ENCODE measurements at regions not wholly inside any gene's neighbourhood (a gene's known extent, or its start where the extent isn't known, plus 50 kb on each side); places are given as distances from the start of the nearest gene placed in this dataset.

DNA sequence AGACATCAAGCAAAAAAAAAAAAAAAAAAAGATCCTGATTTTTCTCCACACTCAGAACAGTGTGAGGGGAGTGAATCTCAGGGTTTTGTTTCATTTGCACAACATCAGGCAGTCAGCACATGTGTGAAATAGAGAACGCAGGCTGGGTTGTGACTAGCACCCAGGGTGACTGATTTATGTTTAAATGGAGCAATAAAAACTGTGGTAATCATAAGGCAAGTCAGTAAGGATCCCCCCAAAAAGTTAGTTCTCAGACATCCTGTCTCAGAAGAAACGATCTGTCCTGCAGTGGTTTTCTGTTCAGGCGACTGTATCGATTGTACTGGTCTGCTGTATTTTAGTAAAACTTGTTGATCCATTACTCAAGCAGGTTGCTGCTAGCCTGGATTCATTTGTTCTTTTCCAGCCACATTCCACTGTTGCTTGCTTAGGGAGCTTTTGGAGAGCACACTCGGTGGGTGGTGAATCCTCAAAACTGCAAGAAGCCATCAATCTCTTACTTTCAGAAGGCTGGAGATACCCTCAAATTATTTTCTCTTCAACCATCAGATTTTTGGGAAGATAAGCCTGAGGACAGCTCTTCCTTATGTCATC, 107.1 kb downstream of the DACT1 start:
- Histone ChIP-seq H4K20me1 (ENCODE audit: control insufficient read depth, insufficient read depth, low read depth, low read length) (no peaks in the 10 kb centered on the region), H3K4me1 (ENCODE audit: control insufficient read depth, low read length) (no peaks in the 10 kb centered on the region), H3K9me2 (replicated peaks; ENCODE audit: control insufficient read depth, low read length) (no peaks in the 10 kb centered on the region), H3K4me2 (ENCODE audit: low read length) (no peak overlapping the region), H3K9me3 (ENCODE audit: control insufficient read depth, insufficient read depth, low read length) (no peaks in the 10 kb centered on the region), H3K36me3 (ENCODE audit: control insufficient read depth, low read length) (no peaks in the 10 kb centered on the region), H3K27ac (ENCODE audit: low read depth, low read length) (no peak overlapping the region), H3K27me3 (ENCODE audit: control insufficient read depth, low read length) (no peaks in the 10 kb centered on the region), H3F3A (ENCODE audit: control insufficient read depth, insufficient read depth) (no peaks in the 10 kb centered on the region), H3K4me3 (ENCODE audit: low read length) (no peak overlapping the region), H3K79me2 (ENCODE audit: control insufficient read depth, low read length) (no peaks in the 10 kb centered on the region)
- TF ChIP-seq, protein P1, sequence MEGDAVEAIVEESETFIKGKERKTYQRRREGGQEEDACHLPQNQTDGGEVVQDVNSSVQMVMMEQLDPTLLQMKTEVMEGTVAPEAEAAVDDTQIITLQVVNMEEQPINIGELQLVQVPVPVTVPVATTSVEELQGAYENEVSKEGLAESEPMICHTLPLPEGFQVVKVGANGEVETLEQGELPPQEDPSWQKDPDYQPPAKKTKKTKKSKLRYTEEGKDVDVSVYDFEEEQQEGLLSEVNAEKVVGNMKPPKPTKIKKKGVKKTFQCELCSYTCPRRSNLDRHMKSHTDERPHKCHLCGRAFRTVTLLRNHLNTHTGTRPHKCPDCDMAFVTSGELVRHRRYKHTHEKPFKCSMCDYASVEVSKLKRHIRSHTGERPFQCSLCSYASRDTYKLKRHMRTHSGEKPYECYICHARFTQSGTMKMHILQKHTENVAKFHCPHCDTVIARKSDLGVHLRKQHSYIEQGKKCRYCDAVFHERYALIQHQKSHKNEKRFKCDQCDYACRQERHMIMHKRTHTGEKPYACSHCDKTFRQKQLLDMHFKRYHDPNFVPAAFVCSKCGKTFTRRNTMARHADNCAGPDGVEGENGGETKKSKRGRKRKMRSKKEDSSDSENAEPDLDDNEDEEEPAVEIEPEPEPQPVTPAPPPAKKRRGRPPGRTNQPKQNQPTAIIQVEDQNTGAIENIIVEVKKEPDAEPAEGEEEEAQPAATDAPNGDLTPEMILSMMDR (IDR thresholded peaks at IDR 0.05; ENCODE audit: low read depth, low read length, poor library complexity, severe bottlenecking): no peak
- no peak for TF ChIP-seq EZH2phosphoT487 (IDR thresholded peaks at IDR 0.05; ENCODE audit: borderline replicate concordance, low read length)

DNA sequence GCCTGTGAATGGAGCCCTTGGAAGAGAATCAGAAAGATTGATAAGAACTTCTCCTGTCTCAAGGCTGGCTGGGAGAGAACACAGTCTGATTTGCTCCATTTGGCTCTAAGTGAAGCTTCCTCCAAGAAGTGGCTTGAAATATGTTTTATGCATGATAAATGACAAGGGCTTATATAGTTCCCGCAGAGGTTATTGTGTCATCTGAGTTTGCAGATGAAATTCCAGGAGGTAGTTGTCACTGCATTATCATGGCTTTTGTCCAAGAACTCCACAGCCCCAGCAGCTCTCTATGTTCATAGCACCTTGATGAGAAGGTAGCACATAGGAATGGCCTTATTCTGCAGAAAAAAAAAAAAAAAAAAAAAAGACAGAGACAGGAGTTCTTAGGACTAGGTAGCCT, 108.5 kb downstream of the DACT1 start:
- TF ChIP-seq EZH2phosphoT487 (IDR thresholded peaks at IDR 0.05; ENCODE audit: borderline replicate concordance, low read length): no peak
- TF ChIP-seq, protein P1 (IDR thresholded peaks at IDR 0.05; ENCODE audit: low read depth, low read length, poor library complexity, severe bottlenecking): no peak
- no peaks in the 10 kb centered on the region for H4K20me1 ChIP-seq (ENCODE audit: control insufficient read depth, insufficient read depth, low read depth, low read length)
- H3K4me1 ChIP-seq (ENCODE audit: control insufficient read depth, low read length): no peaks in the 10 kb centered on the region
- no peaks in the 10 kb centered on the region for H3K27me3 ChIP-seq (ENCODE audit: control insufficient read depth, low read length)
- H3K9me3 ChIP-seq (ENCODE audit: control insufficient read depth, insufficient read depth, low read length): no peaks in the 10 kb centered on the region
- H3K36me3 ChIP-seq (ENCODE audit: control insufficient read depth, low read length): no peaks in the 10 kb centered on the region
- H3F3A ChIP-seq (ENCODE audit: control insufficient read depth, insufficient read depth): no peaks in the 10 kb centered on the region
- H3K27ac ChIP-seq (ENCODE audit: low read depth, low read length): no peak overlapping the region
- H3K4me3 ChIP-seq (ENCODE audit: low read length): no peak overlapping the region
- H3K79me2 ChIP-seq (ENCODE audit: control insufficient read depth, low read length): no peaks in the 10 kb centered on the region
- no peak overlapping the region for H3K4me2 ChIP-seq (ENCODE audit: low read length)
- no peaks in the 10 kb centered on the region for H3K9me2 ChIP-seq (replicated peaks; ENCODE audit: control insufficient read depth, low read length)

DNA sequence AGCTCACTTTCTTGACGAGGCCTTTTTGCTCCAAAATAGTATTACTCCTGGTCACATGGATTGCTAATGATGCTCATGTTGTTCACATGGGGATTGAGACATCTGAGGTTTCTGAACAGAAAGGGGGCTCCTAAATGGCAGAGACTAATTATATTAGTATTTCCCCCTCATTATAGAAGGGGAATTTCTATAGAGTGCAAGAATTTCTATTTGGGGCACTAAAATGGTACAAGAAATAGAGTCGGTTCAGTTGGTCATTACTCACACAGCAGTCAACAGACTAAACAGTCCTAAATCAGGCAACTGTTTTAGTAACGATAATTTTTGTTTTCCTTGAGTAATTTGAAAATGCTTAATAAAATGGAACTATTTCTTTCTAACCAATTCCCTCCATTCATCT, 108.9 kb downstream of the DACT1 start:
- Histone ChIP-seq H3K9me2 (replicated peaks; ENCODE audit: control insufficient read depth, low read length) (no peaks in the 10 kb centered on the region), H3K79me2 (ENCODE audit: control insufficient read depth, low read length) (no peaks in the 10 kb centered on the region), H3K27ac (ENCODE audit: low read depth, low read length) (no peak overlapping the region), H3F3A (ENCODE audit: control insufficient read depth, insufficient read depth) (no peaks in the 10 kb centered on the region), H3K27me3 (ENCODE audit: control insufficient read depth, low read length) (no peaks in the 10 kb centered on the region), H4K20me1 (ENCODE audit: control insufficient read depth, insufficient read depth, low read depth, low read length) (no peaks in the 10 kb centered on the region), H3K4me2 (ENCODE audit: low read length) (no peak overlapping the region), H3K4me1 (ENCODE audit: control insufficient read depth, low read length) (no peaks in the 10 kb centered on the region), H3K4me3 (ENCODE audit: low read length) (no peak overlapping the region), H3K9me3 (ENCODE audit: control insufficient read depth, insufficient read depth, low read length) (no peaks in the 10 kb centered on the region), H3K36me3 (ENCODE audit: control insufficient read depth, low read length) (no peaks in the 10 kb centered on the region)
- TF ChIP-seq EZH2phosphoT487 (IDR thresholded peaks at IDR 0.05; ENCODE audit: borderline replicate concordance, low read length): no peak
- TF ChIP-seq, protein P1 (IDR thresholded peaks at IDR 0.05; ENCODE audit: low read depth, low read length, poor library complexity, severe bottlenecking): no peak

Data from DOHH2 (cell line).